ENCODE measurements at regions not wholly inside any gene's neighbourhood (a gene's known extent, or its start where the extent isn't known, plus 50 kb on each side); places are given as distances from the start of the nearest gene placed in this dataset.

- H3K4me3 ChIP-seq (ENCODE audit: low read depth, low read length) = no peak overlapping the region
- TF ChIP-seq CTCF (conservative IDR thresholded peaks at IDR 0.05; ENCODE audit: low read depth, low read length) = no peak
Observed at GRCh38 chr1:34657266-34657665, 97.6 kb upstream of the GJB5 start.

GRCh38 chr1:34657849-34658248 lies 97.0 kb upstream of the GJB5 start:
- no peak for TF ChIP-seq CTCF (conservative IDR thresholded peaks at IDR 0.05; ENCODE audit: low read depth, low read length)
- no peak for DNase-seq (ENCODE audit: low read depth)
- H3K4me3 ChIP-seq (ENCODE audit: low read depth, low read length) = no peak overlapping the region

More at GRCh38 chr1:34657266-34657665, 97.6 kb upstream of the GJB5 start:
- DNase-seq (ENCODE audit: low read depth) = no peak

GRCh38 chr1:34663031-34663430 lies 91.8 kb upstream of the GJB5 start:
- H3K4me3 ChIP-seq (ENCODE audit: low read depth, low read length) = no peak overlapping the region
- DNase-seq (ENCODE audit: low read depth) = no peak
- no peak for TF ChIP-seq CTCF (conservative IDR thresholded peaks at IDR 0.05; ENCODE audit: low read depth, low read length)

GRCh38 chr1:34668063-34668462 lies 86.8 kb upstream of the GJB5 start:
- H3K4me3 ChIP-seq (ENCODE audit: low read depth, low read length) = no peak overlapping the region
- DNase-seq (ENCODE audit: low read depth) = no peak
- TF ChIP-seq CTCF (conservative IDR thresholded peaks at IDR 0.05; ENCODE audit: low read depth, low read length) = no peak

GRCh38 chr1:34670982-34671381 lies 83.9 kb upstream of the GJB5 start:
- no peak for DNase-seq (ENCODE audit: low read depth)
- TF ChIP-seq CTCF (conservative IDR thresholded peaks at IDR 0.05; ENCODE audit: low read depth, low read length) = no peak
- no peak overlapping the region for H3K4me3 ChIP-seq (ENCODE audit: low read depth, low read length)

- H3K4me3 ChIP-seq (ENCODE audit: low read depth, low read length) = no peak overlapping the region
- DNase-seq (ENCODE audit: low read depth) = no peak
- no peak for TF ChIP-seq CTCF (conservative IDR thresholded peaks at IDR 0.05; ENCODE audit: low read depth, low read length)
Observed at GRCh38 chr1:34671887-34672286, 83.0 kb upstream of the GJB5 start.

GRCh38 chr1:34681480-34682451 lies 73.1 kb upstream of the GJB5 start:
- peak; percentile 57 for DNase-seq (ENCODE audit: low read depth)

More at GRCh38 chr1:34681480-34682451, 73.1 kb upstream of the GJB5 start:
- H3K4me3 ChIP-seq (ENCODE audit: low read depth, low read length) = no peak overlapping the region
- TF ChIP-seq CTCF (conservative IDR thresholded peaks at IDR 0.05; ENCODE audit: low read depth, low read length) = peak; percentile 85

Measured in choroid plexus epithelial cell (primary cell).